ENCODE measurements at regions not wholly inside any gene's neighbourhood (a gene's known extent, or its start where the extent isn't known, plus 50 kb on each side); places are given as distances from the start of the nearest gene placed in this dataset.

GRCh38 chr5:92504346-92504745 lies 1076.7 kb downstream of the NR2F1-AS1 start:
- DNase-seq (ENCODE audit: low spot score): no peak

GRCh38 chr5:92500752-92501151 lies 1080.3 kb downstream of the NR2F1-AS1 start:
- DNase-seq (ENCODE audit: low spot score): no peak

- no peak for DNase-seq (ENCODE audit: low spot score)
Observed at GRCh38 chr5:92496545-92496944, 1084.5 kb downstream of the NR2F1-AS1 start.

GRCh38 chr5:92494508-92494907 lies 1086.5 kb downstream of the NR2F1-AS1 start:
- no peak for DNase-seq (ENCODE audit: low spot score)

GRCh38 chr5:92492908-92493307 lies 1088.1 kb downstream of the NR2F1-AS1 start:
- peak; percentile 8 for DNase-seq (ENCODE audit: low spot score)

- no peak for DNase-seq (ENCODE audit: low spot score)
Observed at GRCh38 chr5:92484484-92484883, 1096.5 kb downstream of the NR2F1-AS1 start.

GRCh38 chr5:92472981-92473566 lies 1090.0 kb upstream of the ARRDC3 start:
- DNase-seq (ENCODE audit: low spot score): no peak

GRCh38 chr5:92471861-92472260 lies 1088.7 kb upstream of the ARRDC3 start:
- DNase-seq (ENCODE audit: low spot score): no peak

- no peak for DNase-seq (ENCODE audit: low spot score)
Observed at GRCh38 chr5:92470770-92471169, 1087.7 kb upstream of the ARRDC3 start.

GRCh38 chr5:92468295-92468694 lies 1085.2 kb upstream of the ARRDC3 start:
- DNase-seq (ENCODE audit: low spot score): no peak

- no peak for DNase-seq (ENCODE audit: low spot score)
Observed at GRCh38 chr5:92467695-92468094, 1084.6 kb upstream of the ARRDC3 start.

- DNase-seq (ENCODE audit: low spot score): no peak
Observed at GRCh38 chr5:92460505-92460904, 1077.4 kb upstream of the ARRDC3 start.

GRCh38 chr5:92459654-92460053 lies 1076.5 kb upstream of the ARRDC3 start:
- no peak for DNase-seq (ENCODE audit: low spot score)

GRCh38 chr5:92455011-92455410 lies 1071.9 kb upstream of the ARRDC3 start:
- no peak for DNase-seq (ENCODE audit: low spot score)

GRCh38 chr5:92444888-92445287 lies 1061.8 kb upstream of the ARRDC3 start:
- no peak for DNase-seq (ENCODE audit: low spot score)

GRCh38 chr5:92435781-92436180 lies 1052.7 kb upstream of the ARRDC3 start:
- no peak for DNase-seq (ENCODE audit: low spot score)

- DNase-seq (ENCODE audit: low spot score): no peak
Observed at GRCh38 chr5:92429646-92430045, 1046.5 kb upstream of the ARRDC3 start.

- no peak for DNase-seq (ENCODE audit: low spot score)
Observed at GRCh38 chr5:92428415-92428814, 1045.3 kb upstream of the ARRDC3 start.

GRCh38 chr5:92424785-92425426 lies 1041.8 kb upstream of the ARRDC3 start:
- no peak for DNase-seq (ENCODE audit: low spot score)

- no peak for DNase-seq (ENCODE audit: low spot score)
Observed at GRCh38 chr5:92421942-92422341, 1038.8 kb upstream of the ARRDC3 start.

- DNase-seq (ENCODE audit: low spot score): no peak
Observed at GRCh38 chr5:92421196-92421595, 1038.1 kb upstream of the ARRDC3 start.

- DNase-seq (ENCODE audit: low spot score): no peak
Observed at GRCh38 chr5:92419261-92419660, 1036.1 kb upstream of the ARRDC3 start.

GRCh38 chr5:92418341-92418740 lies 1035.2 kb upstream of the ARRDC3 start:
- DNase-seq (ENCODE audit: low spot score): no peak

GRCh38 chr5:92409134-92409533 lies 1026.0 kb upstream of the ARRDC3 start:
- DNase-seq (ENCODE audit: low spot score): no peak

Measured in HuH-7 (cell line).